H1 (cell line): ENCODE measurements at regions not wholly inside any gene's neighbourhood (a gene's known extent, or its start where the extent isn't known, plus 50 kb on each side); places are given as distances from the start of the nearest gene placed in this dataset.

ENCODE experiments used
- CTCF ChIA-PET: fragments of 300-600 bp; sonication (Branson Sonifier 250); formaldehyde crosslinking; loops from one replicate; lab custom pipeline; 2021; ENCODE audit not compliant: partially characterized antibody; lab: Charles Lee
- POLR2A ChIA-PET: fragments of 300-600 bp; sonication (Branson Sonifier 250); formaldehyde crosslinking; loops from one replicate; lab custom pipeline; 2021; ENCODE audit warnings: inconsistent platforms; ENCODE audit not compliant: partially characterized antibody; lab: Charles Lee
- DNase-seq, 2 experiments: peaks; one replicate each; pipeline versions ENCODE4 v3.0.0 to v3.0.0-alpha.2; 2010 to 2022; ENCODE audit warnings: low spot score in 2 of 2, low read depth in 1 of 2, mixed read lengths in 1 of 2
- FAIRE-seq: peaks from 2 replicates; lab custom pipeline; 2011; peaks lifted over from hg19 to GRCh38; lab: Jason Lieb, UNC
- H2AFZ ChIP-seq: 2 replicates; pipeline ENCODE4 v1.8.1; 2012; ENCODE audit warnings: low read length, inconsistent platforms
- H2AK5ac ChIP-seq: 2 replicates; pipeline ENCODE4 v1.6.1; 2013; ENCODE audit warnings: low read depth, low read length
- H2BK120ac ChIP-seq: replicated peaks from 2 replicates; pipeline ENCODE3; 2013; ENCODE audit warnings: low read depth, low read length, inconsistent platforms
- H2BK12ac ChIP-seq: 2 replicates; pipeline ENCODE4 v1.6.1; 2013; ENCODE audit warnings: low read depth, low read length
- H2BK15ac ChIP-seq: 2 replicates; pipeline ENCODE4 v1.6.1; 2013; ENCODE audit warnings: low read length
- H2BK20ac ChIP-seq: 2 replicates; pipeline ENCODE4 v1.6.1; 2013; ENCODE audit warnings: low read length
- H2BK5ac ChIP-seq: 2 replicates; pipeline ENCODE4 v1.6.1; 2013; ENCODE audit warnings: low read depth, low read length
- H3K14ac ChIP-seq: 2 replicates; pipeline ENCODE4 v1.6.1; 2013; ENCODE audit warnings: inconsistent platforms; ENCODE audit not compliant: insufficient read length
- H3K18ac ChIP-seq: 2 replicates; pipeline ENCODE4 v1.6.1; 2013; ENCODE audit warnings: low read length; ENCODE audit errors: extremely low read depth
- H3K23ac ChIP-seq: 2 replicates; pipeline ENCODE4 v1.6.1; 2013; ENCODE audit warnings: inconsistent platforms; ENCODE audit not compliant: insufficient read length
- H3K23me2 ChIP-seq: 2 replicates; pipeline ENCODE4 v1.6.1; 2013; ENCODE audit warnings: low read depth, low read length
- H3K27ac ChIP-seq: 2 replicates; pipeline ENCODE4 v1.6.1; 2011; ENCODE audit warnings: low read depth, low read length, inconsistent platforms
- H3K27me3 ChIP-seq, 4 experiments: replicated peaks in 1 of 4; 1 replicate in 1 of 4; 2 replicates in 3 of 4; pipeline versions ENCODE4 v1.6.1 to v1.8.1; 2011 to 2013; ENCODE audit warnings: low read length in 3 of 4, mild to moderate bottlenecking in 3 of 4, inconsistent platforms in 2 of 4, mixed read lengths in 2 of 4, moderate library complexity in 1 of 4; ENCODE audit not compliant: control insufficient read depth in 3 of 4, insufficient read depth in 3 of 4; ENCODE audit errors: extremely low read depth in 1 of 4
- H3K36me3 ChIP-seq, 4 experiments: 2 replicates each; pipeline versions ENCODE4 v1.6.1 to v1.8.1; 2011 to 2013; ENCODE audit warnings: mild to moderate bottlenecking in 4 of 4, low read length in 3 of 4, moderate library complexity in 2 of 4, control low read depth in 1 of 4, inconsistent platforms in 1 of 4; ENCODE audit not compliant: insufficient read depth in 4 of 4, control insufficient read depth in 2 of 4
- H3K4ac ChIP-seq: replicated peaks from 2 replicates; pipeline ENCODE3; 2013; ENCODE audit warnings: low read length, low read depth, mixed read lengths, inconsistent platforms; ENCODE audit not compliant: insufficient read length
- H3K4me1 ChIP-seq, 4 experiments: replicated peaks in 1 of 4; 1 replicate in 1 of 4; 2 replicates in 3 of 4; pipeline versions ENCODE4 v1.6.1 to v1.8.1; 2011 to 2013; ENCODE audit warnings: low read length in 3 of 4, inconsistent platforms in 2 of 4, mixed read lengths in 1 of 4; ENCODE audit not compliant: insufficient read depth in 4 of 4, control insufficient read depth in 3 of 4
- H3K4me2 ChIP-seq, 2 experiments: 2 replicates each; pipeline versions ENCODE4 v1.6.1 to v1.8.1; 2011 to 2013; ENCODE audit warnings: low read depth in 2 of 2, low read length in 2 of 2, control low read depth in 1 of 2, inconsistent platforms in 1 of 2, mild to moderate bottlenecking in 1 of 2; ENCODE audit not compliant: insufficient read depth in 1 of 2
- H3K4me3 ChIP-seq, 4 experiments: fragments of 200-600, 300-600 bp in 1 of 4; sonication (generic), shearing (Covaris generic), sonication (Bioruptor Twin) in 1 of 4; 2 replicates each; pipeline versions ENCODE4 v1.5.1 to v1.8.1; 2011 to 2016; ENCODE audit warnings: low read length in 4 of 4, low read depth in 3 of 4, control low read depth in 2 of 4, inconsistent platforms in 2 of 4, mild to moderate bottlenecking in 2 of 4, mixed read lengths in 1 of 4, moderate library complexity in 1 of 4; ENCODE audit not compliant: insufficient read depth in 2 of 4; ENCODE audit errors: extremely low read depth in 1 of 4
- H3K56ac ChIP-seq: replicated peaks from 2 replicates; pipeline ENCODE3; 2013; ENCODE audit warnings: low read depth, mild to moderate bottlenecking, mixed read lengths, low read length, inconsistent platforms; ENCODE audit not compliant: insufficient read length
- H3K79me1 ChIP-seq: 2 replicates; pipeline ENCODE4 v1.6.1; 2013; ENCODE audit warnings: low read depth, low read length, control low read depth
- H3K79me2 ChIP-seq, 2 experiments: 2 replicates each; pipeline versions ENCODE4 v1.6.1 to v1.8.1; 2012 to 2013; ENCODE audit warnings: low read length in 2 of 2, mild to moderate bottlenecking in 2 of 2, inconsistent platforms in 1 of 2; ENCODE audit not compliant: insufficient read depth in 2 of 2, control insufficient read depth in 1 of 2
- H3K9ac ChIP-seq, 4 experiments: replicated peaks in 1 of 4; 1 replicate in 1 of 4; 2 replicates in 3 of 4; pipeline versions ENCODE4 v1.6.1 to v1.8.1; 2011 to 2013; ENCODE audit warnings: low read depth in 3 of 4, low read length in 3 of 4, control low read depth in 2 of 4, mild to moderate bottlenecking in 2 of 4, moderate library complexity in 2 of 4, inconsistent platforms in 1 of 4; ENCODE audit errors: extremely low read depth in 1 of 4
- H3K9me3 ChIP-seq, 2 experiments: 2 replicates each; pipeline versions ENCODE4 v1.6.1 to v1.8.1; 2012 to 2013; ENCODE audit warnings: mild to moderate bottlenecking in 2 of 2, moderate library complexity in 2 of 2, control low read depth in 1 of 2, inconsistent platforms in 1 of 2, low read depth in 1 of 2, low read length in 1 of 2, mixed read lengths in 1 of 2; ENCODE audit not compliant: insufficient read depth in 2 of 2
- H4K20me1 ChIP-seq, 2 experiments: replicated peaks in 1 of 2; 2 replicates each; pipeline versions ENCODE3 to v1.8.1; 2011 to 2013; ENCODE audit warnings: inconsistent platforms in 2 of 2, low read length in 2 of 2, mild to moderate bottlenecking in 1 of 2; ENCODE audit not compliant: insufficient read depth in 2 of 2, control insufficient read depth in 1 of 2
- H4K5ac ChIP-seq: 2 replicates; pipeline ENCODE4 v1.6.1; 2013; ENCODE audit warnings: low read length, low read depth, mixed read lengths, inconsistent platforms; ENCODE audit not compliant: insufficient read length
- H4K8ac ChIP-seq: 2 replicates; pipeline ENCODE4 v1.8.0; 2013; ENCODE audit warnings: mild to moderate bottlenecking, moderate library complexity, low read length, inconsistent platforms; ENCODE audit not compliant: insufficient read depth; ENCODE audit errors: extremely low read depth
- H4K91ac ChIP-seq: replicated peaks from 2 replicates; pipeline ENCODE3; 2013; ENCODE audit warnings: low read length, mixed read lengths, inconsistent platforms; ENCODE audit not compliant: insufficient read length
- ASH2L ChIP-seq: fragments of 200-600, 300-600 bp; sonication (generic); IDR thresholded peaks from one replicate; pipeline ENCODE4 v1.7.1; 2017; ENCODE audit warnings: low read length
- CHD2 ChIP-seq: IDR thresholded peaks from 2 replicates; pipeline ENCODE4 v1.6.1; 2012; ENCODE audit warnings: low read length, improper control_type of control experiment
- KDM1A ChIP-seq: fragments of 200-600, 300-600 bp; sonication (generic); IDR thresholded peaks from 2 replicates; pipeline ENCODE4 v1.7.1; 2016; ENCODE audit warnings: mild to moderate bottlenecking, low read length, borderline replicate concordance
- KDM4A ChIP-seq: IDR thresholded peaks from one replicate; pipeline ENCODE4 v1.7.1; 2012; ENCODE audit warnings: low read depth, mild to moderate bottlenecking, moderate library complexity, low read length, inconsistent platforms; ENCODE audit not compliant: severe bottlenecking
- MAX ChIP-seq: IDR thresholded peaks from 2 replicates; pipeline ENCODE4 v1.6.1; 2012; ENCODE audit warnings: inconsistent platforms
- NANOG ChIP-seq: IDR thresholded peaks from 2 replicates; pipeline ENCODE4 v1.6.1; 2011; ENCODE audit warnings: low read length, low read depth, mild to moderate bottlenecking, inconsistent platforms; ENCODE audit not compliant: insufficient read depth, poor library complexity, severe bottlenecking
- PHF8 ChIP-seq: fragments of 200-600 bp; sonication (generic); conservative IDR thresholded peaks from 2 replicates; pipeline ENCODE4 v1.7.1; 2012; ENCODE audit warnings: low read depth, mild to moderate bottlenecking, inconsistent platforms, low read length, moderate library complexity
- RAD21 ChIP-seq, 2 experiments: IDR thresholded peaks in 1 of 2; conservative IDR thresholded peaks in 1 of 2; 2 replicates each; pipeline ENCODE4 v1.6.1; 2011; ENCODE audit warnings: low read depth in 2 of 2, low read length in 2 of 2, improper control_type of control experiment in 1 of 2, inconsistent platforms in 1 of 2, mild to moderate bottlenecking in 1 of 2, moderate library complexity in 1 of 2
- RFX5 ChIP-seq: IDR thresholded peaks from 2 replicates; pipeline ENCODE4 v1.6.1; 2011; ENCODE audit warnings: low read depth, low read length, improper control_type of control experiment, borderline replicate concordance
- SIN3A ChIP-seq, 2 experiments: IDR thresholded peaks in 1 of 2; conservative IDR thresholded peaks in 1 of 2; 2 replicates each; pipeline ENCODE4 v1.6.1; 2011 to 2012; ENCODE audit warnings: low read length in 2 of 2, improper control_type of control experiment in 1 of 2, low read depth in 1 of 2, mild to moderate bottlenecking in 1 of 2
- SP1 ChIP-seq: IDR thresholded peaks from 2 replicates; pipeline ENCODE4 v1.6.1; 2011; ENCODE audit warnings: low read depth, low read length
- WGBS, 2 experiments: shearing (Covaris generic) in 1 of 2; methylation state at CpG; one replicate each; pipeline versions ENCODE4 v1.1.6 to v1.1.7; 2013 to 2015; ENCODE audit warnings: low lambda C conversion rate in 2 of 2, mixed read lengths in 2 of 2, inconsistent platforms in 1 of 2, low coverage in 1 of 2, missing lambda C conversion rate in 1 of 2; ENCODE audit not compliant: insufficient replicate concordance in 2 of 2, insufficient coverage in 1 of 2, insufficient read length in 1 of 2; ENCODE audit errors: extremely low coverage in 1 of 2, missing lambda C conversion rate in 1 of 2; 5-methylcytosine and 5-hydroxymethylcytosine counted together

- ChIA-PET POLR2A (interaction anchor here (0.5 to 1.5 kb wide), 2 partner anchors 9 to 1567 kb away, joined by 4 to 5 read pairs; no protein-coding TSS in a partner anchor), CTCF (interaction anchor here (1.1 to 4.5 kb wide), 5 partner anchors 16 to 37 kb away, joined by 3 to 28 read pairs (median 5); no protein-coding TSS in a partner anchor)
- no peak overlapping the region for H4K5ac ChIP-seq
- no peaks in the 10 kb centered on the region for H3K79me2 ChIP-seq
- H3K27me3 ChIP-seq: peaks cover 0 to 25% (median 19%) of the 10 kb centered on the region in 4 experiments; a peak in 6 of 7 replicates
- no peaks in the 10 kb centered on the region for H3K36me3 ChIP-seq
- no peak overlapping the region for H3K27ac ChIP-seq
- no peak overlapping the region for H3K14ac ChIP-seq
- H2BK15ac ChIP-seq: no peak overlapping the region
- no peak overlapping the region for H3K56ac ChIP-seq
- H3K4me1 ChIP-seq: peaks cover 0 to 7% (median 3%) of the 10 kb centered on the region in 4 experiments; a peak in 4 of 7 replicates
- H3K23me2 ChIP-seq: peaks cover 11% of the 10 kb centered on the region; the same call in 1 of the 2 replicates
- H3K4me2 ChIP-seq: peak overlapping the region; percentile 86 to 88
- H4K8ac ChIP-seq: peak overlapping the region; percentile 83
- H2BK5ac ChIP-seq: no peak overlapping the region
- 3% methylated on average over 53 of the region's 74 CpGs; no CpG with 5 or more reads in 1 of the 2 experiments for WGBS, 2 experiments
- FAIRE-seq (no peak), DNase-seq (peak in 1 of 2 experiments; percentile 58)
- H3K4me3 ChIP-seq: peak overlapping the region; percentile 58 to 79 (median 62)
- no peaks in the 10 kb centered on the region for H3K79me1 ChIP-seq
- H3K18ac ChIP-seq: peak overlapping the region; percentile 60; the same call in 1 of the 2 replicates
- H2BK20ac ChIP-seq: no peak overlapping the region
- H3K23ac ChIP-seq: no peak overlapping the region
- peak overlapping the region in 2 of 4 experiments; percentile 13 to 17; a peak in 1 of 7 replicates for H3K9ac ChIP-seq
- H4K91ac ChIP-seq: no peak overlapping the region
- no peak overlapping the region for H2AFZ ChIP-seq
- H2BK12ac ChIP-seq: no peak overlapping the region
- H3K9me3 ChIP-seq: 0 out of 4 replicates have a peak, but pooled peaks cover 0 to 3% of the 10 kb centered on the region in 2 experiments
- no peak overlapping the region for H3K4ac ChIP-seq
- H2BK120ac ChIP-seq: no peak overlapping the region
- no peaks in the 10 kb centered on the region for H4K20me1 ChIP-seq
- H2AK5ac ChIP-seq: no peak overlapping the region
- TF ChIP-seq KDM1A: peak; percentile 48; the same call in 1 of the 2 replicates
- no peak for TF ChIP-seq SIN3A (conservative IDR thresholded peaks at IDR 0.05 in 1 of 2, IDR thresholded peaks at IDR 0.05 in 1 of 2; ENCODE audit: low read depth in 1 of 2, low read length in 2 of 2)
- TF ChIP-seq ASH2L: peak; percentile 83
- peak; percentile 94 for TF ChIP-seq KDM4A
- peak; percentile 10 to 30; a peak in 2 of 4 replicates for TF ChIP-seq RAD21 (IDR thresholded peaks at IDR 0.05 in 1 of 2, conservative IDR thresholded peaks at IDR 0.05 in 1 of 2; ENCODE audit: low read depth in 2 of 2, low read length in 2 of 2)
- no peak for TF ChIP-seq CHD2
- no peak for TF ChIP-seq SP1
- TF ChIP-seq PHF8: peak; percentile 24
- TF ChIP-seq NANOG: no peak
- TF ChIP-seq RFX5: no peak
- TF ChIP-seq MAX: 0 out of 2 replicates have a peak, but pooled peaks have one; percentile 2
These were observed 166.0 kb downstream of the ACTR3B start for GRCh38 chr7:152925412-152926147.
